Tibial nerve (tissue), 4 donors: ENCODE measurements at regions not wholly inside any gene's neighbourhood (a gene's known extent, or its start where the extent isn't known, plus 50 kb on each side); places are given as distances from the start of the nearest gene placed in this dataset.

Experiments used
- DNase-seq, 2 donors: peaks; one replicate each; pipeline ENCODE4 v3.0.0-alpha.2; 2019; ENCODE audit warnings: low spot score in 2 of 2
- H3K27ac ChIP-seq, 4 donors: fragments of 200-600 bp; sonication (generic) in 3 of 4; one replicate each; pipeline ENCODE4 v1.5.1; 2017 to 2019; ENCODE audit warnings: mild to moderate bottlenecking in 1 of 4
- H3K27me3 ChIP-seq, 2 donors: fragments of 200-600 bp; sonication (generic) in 1 of 2; one replicate each; pipeline versions ENCODE4 v1.5.1 to v1.6.0; 2017 to 2019
- H3K36me3 ChIP-seq, 3 donors: fragments of 200-600 bp; sonication (generic); one replicate each; pipeline ENCODE4 v1.5.1; 2018 to 2019
- H3K4me1 ChIP-seq, 4 donors: fragments of 200-600 bp; sonication (generic) in 3 of 4; one replicate each; pipeline ENCODE4 v1.5.1; 2017 to 2019
- H3K4me3 ChIP-seq, 4 donors: fragments of 200-600 bp; sonication (generic) in 3 of 4; one replicate each; pipeline ENCODE4 v1.5.1; 2017 to 2019; ENCODE audit warnings: mild to moderate bottlenecking in 1 of 4, moderate library complexity in 1 of 4
- H3K9me3 ChIP-seq, 4 donors: fragments of 200-600 bp; sonication (generic) in 3 of 4; one replicate each; pipeline ENCODE4 v1.5.1; 2017 to 2019
- EP300 ChIP-seq, 2 donors: sonication (generic); formaldehyde crosslinking; IDR thresholded peaks; one replicate each; pipeline ENCODE4 v1.6.1; 2017; ENCODE audit warnings: antibody characterized with exemption in 2 of 2, mild to moderate bottlenecking in 1 of 2
- POLR2A ChIP-seq, 2 donors: fragments of 450-650 bp; IDR thresholded peaks; one replicate each; pipeline ENCODE4 v1.6.1; 2017; ENCODE audit warnings: antibody characterized with exemption in 2 of 2, mild to moderate bottlenecking in 2 of 2, moderate library complexity in 2 of 2
- WGBS, 2 donors: methylation state at CpG; one replicate each; pipeline ENCODE4 v1.1.5; 2018; 5-methylcytosine and 5-hydroxymethylcytosine counted together
- TF ChIP-seq, protein P1 (sequence below), 5 experiments: fragments of 200-600 bp in 3 of 5; fragments of 450-650 bp in 2 of 5; sonication (generic) in 3 of 5; IDR thresholded peaks; one replicate each; pipeline ENCODE4 v1.5.1; 2016 to 2019; ENCODE audit warnings: antibody characterized with exemption in 5 of 5, mild to moderate bottlenecking in 3 of 5, moderate library complexity in 2 of 5

DNA sequence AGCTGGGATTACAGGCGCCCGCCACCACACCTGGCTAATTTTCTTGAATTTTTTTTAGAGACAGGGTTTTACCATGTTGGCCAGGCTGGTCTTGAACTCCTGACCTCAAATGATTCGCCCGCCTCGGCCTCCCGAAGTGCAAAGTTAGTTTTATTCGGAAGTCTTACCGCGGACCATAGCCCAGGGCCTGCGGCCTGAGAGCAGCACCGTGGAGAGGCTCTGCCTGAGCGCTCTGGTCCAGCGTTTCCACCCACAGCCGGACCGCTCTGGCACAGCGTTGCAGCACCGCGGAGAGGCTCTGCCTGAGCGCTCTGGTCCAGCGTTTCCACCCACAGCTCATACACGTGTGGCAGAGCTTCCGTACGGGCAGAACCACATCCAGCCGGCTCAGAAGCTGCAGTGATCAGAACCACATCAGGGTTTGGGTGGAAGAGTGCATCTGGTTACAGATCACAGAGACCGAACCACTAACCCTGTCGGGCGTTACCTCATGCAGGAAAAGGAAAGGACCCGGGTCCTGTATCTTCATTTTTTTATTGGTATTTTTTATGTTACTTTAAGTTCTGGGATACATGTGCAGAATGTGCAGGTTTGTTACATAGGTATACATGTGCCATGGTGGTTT is 102.4 kb upstream of the SOX1 start:
- 93 to 96% methylated on average over 28 of the region's 28 CpGs for WGBS, 2 donors
- Histone ChIP-seq H3K4me1 (peaks cover 0 to 15% (median 6%) of the 10 kb centered on the region in 4 donors), H3K27me3 (no peaks in the 10 kb centered on the region), H3K36me3 (no peaks in the 10 kb centered on the region), H3K27ac (no peak overlapping the region), H3K9me3 (no peaks in the 10 kb centered on the region), H3K4me3 (no peak overlapping the region)
- no peak for DNase-seq
- TF ChIP-seq, protein P1, sequence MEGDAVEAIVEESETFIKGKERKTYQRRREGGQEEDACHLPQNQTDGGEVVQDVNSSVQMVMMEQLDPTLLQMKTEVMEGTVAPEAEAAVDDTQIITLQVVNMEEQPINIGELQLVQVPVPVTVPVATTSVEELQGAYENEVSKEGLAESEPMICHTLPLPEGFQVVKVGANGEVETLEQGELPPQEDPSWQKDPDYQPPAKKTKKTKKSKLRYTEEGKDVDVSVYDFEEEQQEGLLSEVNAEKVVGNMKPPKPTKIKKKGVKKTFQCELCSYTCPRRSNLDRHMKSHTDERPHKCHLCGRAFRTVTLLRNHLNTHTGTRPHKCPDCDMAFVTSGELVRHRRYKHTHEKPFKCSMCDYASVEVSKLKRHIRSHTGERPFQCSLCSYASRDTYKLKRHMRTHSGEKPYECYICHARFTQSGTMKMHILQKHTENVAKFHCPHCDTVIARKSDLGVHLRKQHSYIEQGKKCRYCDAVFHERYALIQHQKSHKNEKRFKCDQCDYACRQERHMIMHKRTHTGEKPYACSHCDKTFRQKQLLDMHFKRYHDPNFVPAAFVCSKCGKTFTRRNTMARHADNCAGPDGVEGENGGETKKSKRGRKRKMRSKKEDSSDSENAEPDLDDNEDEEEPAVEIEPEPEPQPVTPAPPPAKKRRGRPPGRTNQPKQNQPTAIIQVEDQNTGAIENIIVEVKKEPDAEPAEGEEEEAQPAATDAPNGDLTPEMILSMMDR (IDR thresholded peaks at IDR 0.05): no peak
- TF ChIP-seq EP300 (IDR thresholded peaks at IDR 0.05) (no peak), POLR2A (IDR thresholded peaks at IDR 0.05) (no peak)

DNA sequence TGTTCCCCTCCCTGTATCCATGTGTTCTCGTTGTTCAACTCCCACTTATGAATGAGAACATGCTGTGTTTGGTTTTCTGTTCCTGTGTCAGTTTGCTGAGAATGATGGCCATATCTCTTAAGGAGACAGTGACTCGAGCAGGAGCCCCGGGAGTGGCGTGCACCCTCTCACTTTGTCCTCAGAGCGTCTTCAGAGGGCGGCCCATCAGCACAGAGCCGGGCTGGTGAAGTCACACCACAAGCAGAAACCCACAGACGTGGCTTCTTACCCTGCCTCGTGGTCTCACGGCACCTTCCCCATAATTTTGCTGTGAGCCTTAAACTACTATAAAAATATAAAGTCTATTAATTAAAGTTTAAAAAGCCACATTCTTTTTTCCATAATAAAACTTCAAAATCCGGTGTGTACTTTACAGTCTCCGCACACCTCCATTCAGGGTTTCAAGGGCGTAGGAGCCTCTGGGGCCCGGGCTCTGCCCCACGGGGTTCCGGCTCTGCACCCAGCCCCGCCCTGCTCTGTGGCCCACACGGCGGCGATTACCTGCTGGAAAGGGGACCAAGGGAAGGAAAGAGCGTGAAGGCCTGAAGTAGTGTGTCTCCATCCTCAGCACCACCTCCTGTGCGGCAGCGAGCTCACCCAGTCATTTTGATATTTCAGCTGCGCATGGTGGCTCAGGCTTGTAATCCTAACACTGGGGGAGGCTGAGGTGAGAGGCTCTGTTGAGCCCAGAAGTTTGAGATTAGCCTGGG is 101.3 kb upstream of the SOX1 start:
- TF ChIP-seq EP300 (IDR thresholded peaks at IDR 0.05): no peak
- TF ChIP-seq POLR2A (IDR thresholded peaks at IDR 0.05): no peak
- TF ChIP-seq, protein P1 (IDR thresholded peaks at IDR 0.05): no peak

DNA sequence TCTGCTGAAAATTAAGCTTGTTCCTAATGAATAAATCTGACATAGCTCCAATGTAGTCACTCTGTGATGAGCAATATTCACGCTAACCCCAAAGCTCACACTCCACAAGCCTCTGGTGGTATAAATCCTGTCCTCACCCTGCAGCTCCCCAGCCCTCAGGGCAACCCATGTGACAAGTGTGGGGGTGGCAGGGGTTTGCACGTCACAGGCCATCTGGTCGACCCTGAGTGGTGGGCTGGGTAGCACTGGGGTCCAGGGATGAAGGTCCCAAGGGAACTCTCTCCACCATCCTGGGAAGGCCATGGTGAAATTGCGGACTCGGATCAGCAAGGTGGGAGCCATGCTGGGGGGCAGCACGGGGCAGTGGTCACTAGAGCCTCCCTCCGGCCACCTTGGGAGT is 100.0 kb upstream of the SOX1 start:
- H3K9me3 ChIP-seq: no peaks in the 10 kb centered on the region
- peak overlapping the region in 2 of 4 donors; percentile 61 to 75 for H3K27ac ChIP-seq
- H3K4me1 ChIP-seq: peaks cover 0 to 22% (median 11%) of the 10 kb centered on the region in 4 donors
- H3K27me3 ChIP-seq: no peaks in the 10 kb centered on the region
- TF ChIP-seq, protein P1 (IDR thresholded peaks at IDR 0.05): no peak
- TF ChIP-seq EP300 (IDR thresholded peaks at IDR 0.05): no peak
- no peak for TF ChIP-seq POLR2A (IDR thresholded peaks at IDR 0.05)
- no peaks in the 10 kb centered on the region for H3K36me3 ChIP-seq
- 36 to 48% methylated on average over 6 to 7 of the region's 7 CpGs for WGBS, 2 donors
- no peak for DNase-seq
- no peak overlapping the region for H3K4me3 ChIP-seq

More for the DNA sequence above, 101.3 kb upstream of the SOX1 start:
- no peaks in the 10 kb centered on the region for H3K27me3 ChIP-seq
- H3K9me3 ChIP-seq: no peaks in the 10 kb centered on the region
- DNase-seq: no peak
- H3K36me3 ChIP-seq: no peaks in the 10 kb centered on the region
- H3K4me1 ChIP-seq: peaks cover 0 to 15% (median 6%) of the 10 kb centered on the region in 4 donors
- WGBS, 2 donors: 89 to 90% methylated on average over 24 of the region's 24 CpGs
- no peak overlapping the region for H3K27ac ChIP-seq
- no peak overlapping the region for H3K4me3 ChIP-seq

DNA sequence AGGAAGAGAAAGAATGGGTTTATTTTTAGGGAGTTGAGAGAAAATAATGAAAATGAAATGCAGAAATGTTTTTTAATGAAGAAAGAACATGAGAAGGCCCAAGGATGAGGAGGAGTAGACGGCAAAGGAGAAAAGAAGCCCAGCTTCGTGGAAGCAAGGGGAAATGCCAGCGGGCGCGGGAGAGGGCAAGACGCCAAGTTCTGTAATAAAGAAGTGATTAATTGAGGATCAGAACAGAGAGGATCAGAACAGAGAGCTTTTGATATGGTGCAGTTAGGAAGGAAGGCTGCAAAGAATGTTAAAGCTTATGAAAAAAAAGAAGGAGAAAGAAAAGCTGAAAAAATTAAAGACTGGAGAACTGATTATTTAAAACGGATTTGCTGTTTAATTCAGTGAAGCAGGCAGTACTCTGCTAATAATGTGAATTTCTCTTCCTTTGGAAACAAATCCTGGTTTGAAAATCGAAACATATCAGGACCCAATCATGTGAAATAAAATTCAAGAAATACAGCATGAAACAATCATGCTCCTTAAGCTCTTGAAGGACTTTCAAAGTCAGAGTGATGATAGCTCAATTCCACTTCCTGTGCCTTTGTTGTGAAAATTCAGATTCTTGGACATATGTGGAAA is 99.3 kb upstream of the SOX1 start:
- H3K4me1 ChIP-seq: peaks cover 0 to 24% (median 14%) of the 10 kb centered on the region in 4 donors
- WGBS, 2 donors: 35 to 42% methylated on average over 8 of the region's 8 CpGs
- peak overlapping the region in 2 of 4 donors; percentile 61 to 75 for H3K27ac ChIP-seq
- DNase-seq: no peak
- H3K9me3 ChIP-seq: no peaks in the 10 kb centered on the region
- H3K4me3 ChIP-seq: no peak overlapping the region
- TF ChIP-seq, protein P1 (IDR thresholded peaks at IDR 0.05): no peak
- no peak for TF ChIP-seq POLR2A (IDR thresholded peaks at IDR 0.05)
- TF ChIP-seq EP300 (IDR thresholded peaks at IDR 0.05): peak in 1 of 2 donors; percentile 44
- no peaks in the 10 kb centered on the region for H3K27me3 ChIP-seq
- no peaks in the 10 kb centered on the region for H3K36me3 ChIP-seq
